Chondrocyte (in vitro differentiated cells): ENCODE measurements at regions not wholly inside any gene's neighbourhood (a gene's known extent, or its start where the extent isn't known, plus 50 kb on each side); places are given as distances from the start of the nearest gene placed in this dataset.

Source experiments
- DNase-seq: peaks from one replicate; pipeline ENCODE4 v3.0.0; 2021; ENCODE audit warnings: mixed read lengths, low spot score
- H3K27ac Mint-ChIP-seq: one replicate; pipeline ENCODE4 v1.8.0; 2021; ENCODE audit warnings: mild to moderate bottlenecking, moderate library complexity, mixed read lengths; ENCODE audit not compliant: unreplicated experiment
- H3K27me3 Mint-ChIP-seq: 2 replicates; pipeline ENCODE4 v1.8.0; 2021; ENCODE audit warnings: low read depth, mixed read lengths
- H3K36me3 Mint-ChIP-seq: 2 replicates; pipeline ENCODE4 v1.8.0; 2021; ENCODE audit warnings: low read depth, mixed read lengths
- H3K4me1 Mint-ChIP-seq: 2 replicates; pipeline ENCODE4 v1.8.0; 2021; ENCODE audit warnings: low read depth, mild to moderate bottlenecking, mixed read lengths
- H3K4me3 Mint-ChIP-seq: one replicate; pipeline ENCODE4 v1.8.0; 2021; ENCODE audit warnings: mild to moderate bottlenecking, moderate library complexity, mixed read lengths; ENCODE audit not compliant: unreplicated experiment
- H3K9me3 Mint-ChIP-seq: 2 replicates; pipeline ENCODE4 v1.8.0; 2021; ENCODE audit warnings: low read depth, mixed read lengths
- TF ChIP-seq, protein P1 (sequence below): fragments of 200-600 bp; sonication (generic); IDR thresholded peaks from 2 replicates; pipeline ENCODE4 v1.5.0; 2021; ENCODE audit warnings: antibody characterized with exemption, mild to moderate bottlenecking, moderate library complexity

DNA sequence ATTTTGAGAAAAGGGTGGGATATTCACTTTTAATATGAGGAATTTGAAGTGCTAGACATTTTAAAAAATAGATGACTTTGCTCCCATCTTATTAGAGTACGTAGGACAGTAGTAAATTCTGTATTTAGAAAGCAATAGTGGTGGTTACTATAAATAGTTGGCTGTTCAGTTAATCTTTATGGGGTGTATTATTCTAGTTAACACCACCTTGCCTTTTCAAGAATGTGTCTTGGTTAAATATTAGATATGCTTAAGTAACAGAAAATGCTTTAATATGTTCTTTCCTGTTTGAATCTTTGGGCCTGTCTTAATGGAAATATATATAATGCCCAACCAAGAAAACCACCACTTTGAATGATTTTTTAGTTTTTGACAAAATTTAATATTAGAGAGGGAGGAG is 608.7 kb upstream of the FAM174A start:
- H3K9me3 Mint-ChIP-seq = no peaks in the 10 kb centered on the region
- H3K4me3 Mint-ChIP-seq = no peak overlapping the region
- no peak overlapping the region for H3K27ac Mint-ChIP-seq
- no peak for DNase-seq
- no peaks in the 10 kb centered on the region for H3K4me1 Mint-ChIP-seq
- no peaks in the 10 kb centered on the region for H3K36me3 Mint-ChIP-seq
- H3K27me3 Mint-ChIP-seq = peaks cover 2% of the 10 kb centered on the region
- TF ChIP-seq, protein P1, sequence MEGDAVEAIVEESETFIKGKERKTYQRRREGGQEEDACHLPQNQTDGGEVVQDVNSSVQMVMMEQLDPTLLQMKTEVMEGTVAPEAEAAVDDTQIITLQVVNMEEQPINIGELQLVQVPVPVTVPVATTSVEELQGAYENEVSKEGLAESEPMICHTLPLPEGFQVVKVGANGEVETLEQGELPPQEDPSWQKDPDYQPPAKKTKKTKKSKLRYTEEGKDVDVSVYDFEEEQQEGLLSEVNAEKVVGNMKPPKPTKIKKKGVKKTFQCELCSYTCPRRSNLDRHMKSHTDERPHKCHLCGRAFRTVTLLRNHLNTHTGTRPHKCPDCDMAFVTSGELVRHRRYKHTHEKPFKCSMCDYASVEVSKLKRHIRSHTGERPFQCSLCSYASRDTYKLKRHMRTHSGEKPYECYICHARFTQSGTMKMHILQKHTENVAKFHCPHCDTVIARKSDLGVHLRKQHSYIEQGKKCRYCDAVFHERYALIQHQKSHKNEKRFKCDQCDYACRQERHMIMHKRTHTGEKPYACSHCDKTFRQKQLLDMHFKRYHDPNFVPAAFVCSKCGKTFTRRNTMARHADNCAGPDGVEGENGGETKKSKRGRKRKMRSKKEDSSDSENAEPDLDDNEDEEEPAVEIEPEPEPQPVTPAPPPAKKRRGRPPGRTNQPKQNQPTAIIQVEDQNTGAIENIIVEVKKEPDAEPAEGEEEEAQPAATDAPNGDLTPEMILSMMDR = no peak

DNA sequence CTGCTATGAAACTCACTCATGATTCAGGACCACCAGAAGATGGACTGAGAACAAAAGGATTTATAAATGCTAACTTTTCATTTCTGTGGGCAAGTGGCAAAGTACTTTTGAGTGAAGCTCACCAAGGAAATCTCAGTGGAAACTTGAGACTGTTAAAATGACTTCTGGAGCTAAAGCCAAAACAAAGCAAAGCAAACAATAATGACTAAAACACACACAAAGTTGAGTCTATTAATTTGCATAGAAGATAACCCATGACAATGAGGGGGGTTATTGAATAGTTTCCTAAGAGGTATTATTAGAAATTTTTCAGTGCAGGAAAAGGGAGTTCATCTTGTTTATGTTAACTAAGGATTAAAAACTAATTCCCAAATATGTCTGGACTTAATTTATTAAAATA is 612.8 kb upstream of the FAM174A start:
- no peak for DNase-seq
- Mint-ChIP-seq H3K9me3 (no peaks in the 10 kb centered on the region), H3K36me3 (no peaks in the 10 kb centered on the region), H3K27me3 (peaks cover 2% of the 10 kb centered on the region), H3K4me3 (no peak overlapping the region), H3K4me1 (no peaks in the 10 kb centered on the region), H3K27ac (no peak overlapping the region)
- TF ChIP-seq, protein P1 = no peak

DNA sequence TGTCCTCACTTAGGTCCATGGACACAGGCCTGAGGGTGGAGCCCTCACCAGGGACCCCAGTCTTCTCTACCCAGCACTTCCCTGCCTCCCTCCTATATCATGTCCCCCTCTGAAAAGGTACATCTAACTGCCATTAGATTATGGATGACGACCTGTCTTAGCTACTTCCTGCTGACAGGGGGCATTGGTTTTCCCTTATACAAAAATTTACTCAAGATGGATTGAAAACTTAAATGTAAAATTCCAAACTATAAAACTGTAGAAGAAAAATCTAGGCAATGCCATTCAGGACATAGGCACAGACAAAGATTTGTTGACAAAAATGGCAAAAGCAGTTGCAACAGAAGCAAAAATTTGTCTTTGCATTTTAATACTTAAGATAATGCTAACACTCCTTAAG is 623.2 kb upstream of the FAM174A start:
- TF ChIP-seq, protein P1 = no peak
- no peak overlapping the region for H3K27ac Mint-ChIP-seq
- no peaks in the 10 kb centered on the region for H3K4me1 Mint-ChIP-seq
- H3K9me3 Mint-ChIP-seq = no peaks in the 10 kb centered on the region
- no peak overlapping the region for H3K4me3 Mint-ChIP-seq
- H3K36me3 Mint-ChIP-seq = no peaks in the 10 kb centered on the region
- peaks cover 6% of the 10 kb centered on the region for H3K27me3 Mint-ChIP-seq
- DNase-seq = no peak

DNA sequence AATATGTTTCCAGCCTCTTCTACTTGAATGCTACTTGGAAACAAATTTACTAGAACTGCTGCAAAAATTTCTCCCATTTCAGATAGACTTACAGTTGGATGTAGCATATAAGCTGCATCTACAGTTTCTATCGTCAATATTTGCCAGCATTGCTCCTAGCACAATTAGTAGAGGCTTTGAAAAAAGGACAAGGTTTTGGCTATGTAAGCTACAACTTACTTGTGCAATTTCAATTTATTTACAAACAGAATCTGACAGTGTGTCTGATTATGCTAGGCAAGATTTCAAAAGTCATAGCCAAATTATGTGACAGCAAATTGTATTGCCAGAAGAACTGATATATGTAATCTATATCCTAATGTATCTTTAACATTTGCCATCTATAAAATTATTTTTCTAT is 628.4 kb upstream of the FAM174A start:
- TF ChIP-seq, protein P1 = no peak
- Mint-ChIP-seq H3K27me3 (peaks cover 5% of the 10 kb centered on the region), H3K27ac (no peak overlapping the region), H3K4me3 (no peak overlapping the region), H3K36me3 (no peaks in the 10 kb centered on the region), H3K4me1 (no peaks in the 10 kb centered on the region), H3K9me3 (no peaks in the 10 kb centered on the region)
- no peak for DNase-seq

DNA sequence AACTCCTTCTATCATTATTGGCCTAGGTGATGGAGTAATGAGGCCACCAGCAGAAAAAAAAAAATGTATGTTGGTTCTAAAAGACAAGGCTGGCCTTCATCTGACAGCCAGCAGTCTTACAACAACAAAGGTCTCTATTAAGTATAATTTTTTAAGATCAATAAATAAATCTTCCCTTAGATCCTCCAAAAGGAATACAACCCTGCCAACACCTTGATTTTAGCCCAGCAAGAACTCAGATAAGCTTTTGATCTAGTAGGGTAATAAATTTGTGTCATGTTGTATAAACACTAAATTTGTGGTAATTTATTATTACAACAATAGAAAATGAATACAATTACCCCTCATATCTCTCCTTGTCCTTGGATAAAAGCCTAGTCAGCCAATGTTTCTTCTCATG is 633.2 kb upstream of the FAM174A start:
- Mint-ChIP-seq H3K4me3 (no peak overlapping the region), H3K4me1 (peaks cover 3% of the 10 kb centered on the region), H3K27ac (no peak overlapping the region), H3K27me3 (peaks cover 4% of the 10 kb centered on the region), H3K9me3 (no peaks in the 10 kb centered on the region), H3K36me3 (no peaks in the 10 kb centered on the region)
- TF ChIP-seq, protein P1 = no peak
- DNase-seq = no peak
